Stomach (tissue), 8 donors: ENCODE measurements at regions not wholly inside any gene's neighbourhood (a gene's known extent, or its start where the extent isn't known, plus 50 kb on each side); places are given as distances from the start of the nearest gene placed in this dataset.

ENCODE experiments used
- DNase-seq, 2 donors: peaks; one replicate each; pipeline versions ENCODE4 v3.0.0 to v3.0.0-alpha.2; 2013 to 2019
- H3K27ac ChIP-seq, 5 donors: fragments of 200-600 bp in 4 of 5; sonication (generic) in 4 of 5; one replicate each; pipeline ENCODE4 v1.5.1; 2013 to 2019; ENCODE audit warnings: mild to moderate bottlenecking in 1 of 5, moderate library complexity in 1 of 5
- H3K27me3 ChIP-seq, 3 donors: fragments of 200-600 bp; sonication (generic); one replicate each; pipeline ENCODE4 v1.5.1; 2017 to 2019; ENCODE audit warnings: mixed run types in 1 of 3
- H3K36me3 ChIP-seq, 4 donors: fragments of 200-600 bp; sonication (generic); 1 replicate in 3 of 4; 2 replicates in 1 of 4; pipeline ENCODE4 v1.5.1; 2016 to 2019
- H3K4me1 ChIP-seq, 4 donors: fragments of 200-600 bp; sonication (generic); one replicate each; pipeline ENCODE4 v1.5.1; 2016 to 2019
- H3K4me3 ChIP-seq, 4 donors: fragments of 200-600 bp; sonication (generic) in 3 of 4; one replicate each; pipeline ENCODE4 v1.5.1; 2016 to 2019; ENCODE audit warnings: mild to moderate bottlenecking in 1 of 4
- H3K9me3 ChIP-seq, 4 donors: fragments of 200-600 bp; sonication (generic); one replicate each; pipeline ENCODE4 v1.5.1; 2016 to 2019
- CTCF ChIP-seq, 7 experiments: fragments of 450-650 bp in 4 of 7; fragments of 200-600 bp in 3 of 7; sonication (generic) in 3 of 7; IDR thresholded peaks; one replicate each; pipeline ENCODE4 v1.5.1; 2016 to 2019; ENCODE audit warnings: antibody characterized with exemption in 7 of 7, control low read depth in 2 of 7, mild to moderate bottlenecking in 1 of 7
- EP300 ChIP-seq: sonication (generic); formaldehyde crosslinking; IDR thresholded peaks from one replicate; pipeline ENCODE4 v1.6.1; 2017; ENCODE audit warnings: antibody characterized with exemption
- POLR2A ChIP-seq, 4 donors: fragments of 450-650 bp; IDR thresholded peaks; one replicate each; pipeline ENCODE4 v1.6.1; 2016; ENCODE audit warnings: antibody characterized with exemption in 4 of 4, control low read depth in 2 of 4, mild to moderate bottlenecking in 1 of 4, moderate library complexity in 1 of 4
- POLR2AphosphoS5 ChIP-seq, 3 donors: sonication (generic); formaldehyde crosslinking; IDR thresholded peaks; one replicate each; pipeline ENCODE4 v1.6.1; 2016; ENCODE audit warnings: antibody characterized with exemption in 3 of 3
- WGBS, 5 donors: extraction: QIAGEN DNeasy Blood & Tissue Kit in 3 of 5; methylation state at CpG; one replicate each; pipeline versions ENCODE4 v1.1.5 to v1.1.7; 2013 to 2018; 5-methylcytosine and 5-hydroxymethylcytosine counted together
- intact Hi-C: fragments of 100-400 bp; cut with DNase I; formaldehyde crosslinking; loops from one replicate; pipeline ENCODE4 v1.15.1; 2023; ENCODE audit warnings: low total_unique reads
- donor health status: healthy with polysubstance abuse.
- donor health status: Bipolar disorder and iron deficiency.
- donor health status: healthy.

GRCh38 chr5:98464737-98465330 is 308.6 kb upstream of the RGMB start:
- Histone ChIP-seq H3K36me3 (no peaks in the 10 kb centered on the region), H3K27me3 (no peaks in the 10 kb centered on the region), H3K27ac (no peak overlapping the region), H3K4me1 (no peaks in the 10 kb centered on the region), H3K9me3 (no peaks in the 10 kb centered on the region), H3K4me3 (no peak overlapping the region)
- intact Hi-C loops: no loop called here
- DNase-seq: no peak
- WGBS, 5 donors: 76 to 88% (median 84%) methylated on average over 3 of the region's 3 CpGs
- TF ChIP-seq POLR2A (IDR thresholded peaks at IDR 0.05): no peak
- no peak for TF ChIP-seq POLR2AphosphoS5 (IDR thresholded peaks at IDR 0.05)
- TF ChIP-seq EP300: no peak
- no peak for TF ChIP-seq CTCF (IDR thresholded peaks at IDR 0.05)

GRCh38 chr5:98468188-98468869 is 305.1 kb upstream of the RGMB start:
- Histone ChIP-seq H3K4me1 (no peaks in the 10 kb centered on the region), H3K4me3 (no peak overlapping the region), H3K27ac (no peak overlapping the region), H3K27me3 (no peaks in the 10 kb centered on the region), H3K9me3 (no peaks in the 10 kb centered on the region), H3K36me3 (no peaks in the 10 kb centered on the region)
- no peak for DNase-seq
- 61 to 74% (median 67%) methylated on average over 4 of the region's 4 CpGs for WGBS, 5 donors
- no peak for TF ChIP-seq CTCF (IDR thresholded peaks at IDR 0.05)
- no peak for TF ChIP-seq POLR2A (IDR thresholded peaks at IDR 0.05)
- TF ChIP-seq EP300: no peak
- no peak for TF ChIP-seq POLR2AphosphoS5 (IDR thresholded peaks at IDR 0.05)
- intact Hi-C loops: no loop called here

GRCh38 chr5:98470747-98471146 is 302.7 kb upstream of the RGMB start:
- no peak for DNase-seq
- H3K27ac ChIP-seq: no peak overlapping the region

GRCh38 chr5:98471458-98471857 is 302.0 kb upstream of the RGMB start:
- H3K4me3 ChIP-seq: no peak overlapping the region
- WGBS, 5 donors: 94 to 99% (median 98%) methylated on average over 2 of the region's 2 CpGs
- no peak for DNase-seq
- no peaks in the 10 kb centered on the region for H3K4me1 ChIP-seq
- TF ChIP-seq CTCF (IDR thresholded peaks at IDR 0.05) (no peak), EP300 (no peak), POLR2A (IDR thresholded peaks at IDR 0.05) (no peak), POLR2AphosphoS5 (IDR thresholded peaks at IDR 0.05) (no peak)
- no peaks in the 10 kb centered on the region for H3K9me3 ChIP-seq
- no peaks in the 10 kb centered on the region for H3K36me3 ChIP-seq
- intact Hi-C loops: no loop called here
- no peaks in the 10 kb centered on the region for H3K27me3 ChIP-seq
- H3K27ac ChIP-seq: no peak overlapping the region

More at GRCh38 chr5:98470747-98471146, 302.7 kb upstream of the RGMB start:
- H3K36me3 ChIP-seq: no peaks in the 10 kb centered on the region
- H3K9me3 ChIP-seq: no peaks in the 10 kb centered on the region
- H3K27me3 ChIP-seq: no peaks in the 10 kb centered on the region
- intact Hi-C loops: no loop called here
- WGBS, 5 donors: 84 to 96% (median 93%) methylated on average over 2 of the region's 2 CpGs
- no peaks in the 10 kb centered on the region for H3K4me1 ChIP-seq
- no peak overlapping the region for H3K4me3 ChIP-seq
- no peak for TF ChIP-seq POLR2A (IDR thresholded peaks at IDR 0.05)
- TF ChIP-seq POLR2AphosphoS5 (IDR thresholded peaks at IDR 0.05): no peak
- TF ChIP-seq CTCF (IDR thresholded peaks at IDR 0.05): no peak
- no peak for TF ChIP-seq EP300
